CD14-positive monocyte (primary cell): ENCODE measurements at regions not wholly inside any gene's neighbourhood (a gene's known extent, or its start where the extent isn't known, plus 50 kb on each side); places are given as distances from the start of the nearest gene placed in this dataset.

Experiments used
- DNase-seq, 3 donors: peaks; one replicate each; pipeline ENCODE4 v3.0.0-alpha.2; 2011 to 2022
- H2AFZ ChIP-seq: 2 replicates; pipeline ENCODE4 v1.6.0; 2012; ENCODE audit warnings: mild to moderate bottlenecking, low read depth, low read length, inconsistent platforms; ENCODE audit not compliant: insufficient read depth, poor library complexity, severe bottlenecking
- H3K27ac ChIP-seq, 2 donors: 1 replicate in 1 of 2; 2 replicates in 1 of 2; pipeline ENCODE4 v1.5.1; 2012 to 2013; ENCODE audit warnings: low read length in 2 of 2, control low read depth in 1 of 2, inconsistent platforms in 1 of 2, low read depth in 1 of 2, mild to moderate bottlenecking in 1 of 2
- H3K27me3 ChIP-seq, 2 donors: one replicate each; pipeline versions ENCODE4 v1.6.0 to v1.6.1; 2011 to 2013; ENCODE audit warnings: low read length in 2 of 2; ENCODE audit not compliant: control insufficient read depth in 2 of 2, insufficient read depth in 2 of 2
- H3K36me3 ChIP-seq, 2 donors: replicated peaks in 1 of 2; 1 replicate in 1 of 2; 2 replicates in 1 of 2; pipeline versions ENCODE4 v1.5.1 to v1.6.1; 2012 to 2013; ENCODE audit warnings: low read length in 2 of 2, control low read depth in 1 of 2, inconsistent platforms in 1 of 2, mild to moderate bottlenecking in 1 of 2; ENCODE audit not compliant: insufficient read depth in 2 of 2, control insufficient read depth in 1 of 2
- H3K4me1 ChIP-seq, 2 donors: 1 replicate in 1 of 2; 2 replicates in 1 of 2; pipeline versions ENCODE4 v1.5.1 to v1.6.1; 2012 to 2013; ENCODE audit warnings: low read length in 2 of 2, control low read depth in 1 of 2, inconsistent platforms in 1 of 2, mild to moderate bottlenecking in 1 of 2, moderate library complexity in 1 of 2; ENCODE audit not compliant: insufficient read depth in 2 of 2, control insufficient read depth in 1 of 2
- H3K4me2 ChIP-seq: replicated peaks from 2 replicates; pipeline ENCODE3; 2012; ENCODE audit warnings: low read length, moderate library complexity, mild to moderate bottlenecking; ENCODE audit not compliant: poor library complexity, severe bottlenecking; ENCODE audit errors: extremely low read depth
- H3K4me3 ChIP-seq, 3 experiments: fragments of 200-600 bp in 1 of 3; sonication (generic) in 1 of 3; replicated peaks in 1 of 3; 1 replicate in 2 of 3; 2 replicates in 1 of 3; pipeline ENCODE4 v1.5.1; 2011 to 2013; ENCODE audit warnings: low read length in 3 of 3, mild to moderate bottlenecking in 3 of 3, control low read depth in 2 of 3, low read depth in 2 of 3, inconsistent platforms in 1 of 3, moderate library complexity in 1 of 3
- H3K79me2 ChIP-seq: 2 replicates; pipeline ENCODE4 v1.6.0; 2012; ENCODE audit warnings: mild to moderate bottlenecking, control low read depth, inconsistent platforms, low read length, moderate library complexity; ENCODE audit not compliant: insufficient read depth
- H3K9ac ChIP-seq: 2 replicates; pipeline ENCODE4 v1.6.0; 2017; ENCODE audit warnings: low read length, mild to moderate bottlenecking; ENCODE audit not compliant: insufficient read depth, poor library complexity, severe bottlenecking
- H3K9me3 ChIP-seq, 2 donors: replicated peaks in 1 of 2; 1 replicate in 1 of 2; 2 replicates in 1 of 2; pipeline versions ENCODE4 v1.5.1 to v1.6.1; 2012 to 2013; ENCODE audit warnings: low read length in 2 of 2, control low read depth in 1 of 2; ENCODE audit not compliant: control insufficient read depth in 1 of 2, insufficient read depth in 1 of 2
- H4K20me1 ChIP-seq: 2 replicates; pipeline ENCODE4 v1.6.0; 2012; ENCODE audit warnings: mild to moderate bottlenecking, low read length, control low read depth, moderate library complexity; ENCODE audit not compliant: insufficient read depth
- H3K27ac Mint-ChIP-seq, 7 donors: one replicate each; pipeline ENCODE4 v1.8.0; 2020; ENCODE audit warnings: mild to moderate bottlenecking in 7 of 7, mixed read lengths in 7 of 7, moderate library complexity in 6 of 7, inconsistent platforms in 2 of 7
- H3K27me3 Mint-ChIP-seq, 3 donors: one replicate each; pipeline ENCODE4 v1.8.0; 2021 to 2022; ENCODE audit warnings: low read depth in 3 of 3, mild to moderate bottlenecking in 3 of 3, mixed read lengths in 3 of 3, moderate library complexity in 3 of 3, inconsistent platforms in 1 of 3
- H3K36me3 Mint-ChIP-seq, 2 donors: one replicate each; pipeline ENCODE4 v1.8.0; 2020; ENCODE audit warnings: mixed read lengths in 2 of 2, inconsistent platforms in 1 of 2, mild to moderate bottlenecking in 1 of 2
- H3K4me1 Mint-ChIP-seq: one replicate; pipeline ENCODE4 v1.8.0; 2020; ENCODE audit warnings: mild to moderate bottlenecking, mixed read lengths
- H3K4me3 Mint-ChIP-seq, 2 donors: one replicate each; pipeline ENCODE4 v1.8.0; 2020; ENCODE audit warnings: mild to moderate bottlenecking in 2 of 2, mixed read lengths in 2 of 2, moderate library complexity in 1 of 2
- H3K9me3 Mint-ChIP-seq, 7 donors: one replicate each; pipeline ENCODE4 v1.8.0; 2020 to 2022; ENCODE audit warnings: mixed read lengths in 7 of 7, mild to moderate bottlenecking in 6 of 7, moderate library complexity in 6 of 7, inconsistent platforms in 2 of 7
- CTCF ChIP-seq: fragments of 200-600 bp; IDR thresholded peaks from one replicate; pipeline ENCODE4 v1.8.0; 2022; ENCODE audit warnings: antibody characterized with exemption, mild to moderate bottlenecking
- WGBS: methylation state at CpG from one replicate; pipeline ENCODE4 v1.1.5; 2013; ENCODE audit warnings: missing lambda C conversion rate; ENCODE audit not compliant: insufficient coverage; 5-methylcytosine and 5-hydroxymethylcytosine counted together
- intact Hi-C, 2 donors: fragments of 100-400 bp; cut with micrococcal nuclease; formaldehyde crosslinking; loops; one replicate each; pipeline versions ENCODE4 v1.15.0 to v1.15.1; 2023

- Mint-ChIP-seq H3K27ac (no peak overlapping the region), H3K36me3 (no peaks in the 10 kb centered on the region), H3K27me3 (peaks cover 0 to 1% (median 0%) of the 10 kb centered on the region in 3 donors), H3K9me3 (peaks cover 0 to 13% (median 7%) of the 10 kb centered on the region in 7 donors), H3K4me1 (no peaks in the 10 kb centered on the region), H3K4me3 (no peak overlapping the region)
- no peaks in the 10 kb centered on the region for H3K27me3 ChIP-seq
- no peak overlapping the region for H3K27ac ChIP-seq
- intact Hi-C loops, result no loop called here
- H3K4me1 ChIP-seq, result no peaks in the 10 kb centered on the region
- no peak overlapping the region for H3K4me2 ChIP-seq
- H3K36me3 ChIP-seq, result no peaks in the 10 kb centered on the region
- H3K4me3 ChIP-seq, result no peak overlapping the region
- no peak overlapping the region for H3K9ac ChIP-seq
- 96% methylated on average over 4 of the region's 5 CpGs for WGBS
- DNase-seq, result no peak
- peaks cover 0 to 15% of the 10 kb centered on the region in 2 donors for H3K9me3 ChIP-seq
- no peak overlapping the region for H2AFZ ChIP-seq
- no peak for TF ChIP-seq CTCF
- no peaks in the 10 kb centered on the region for H3K79me2 ChIP-seq
- no peaks in the 10 kb centered on the region for H4K20me1 ChIP-seq
Observed at GRCh38 chr4:134687646-134688628, 486.3 kb upstream of the PABPC4L start.

- Mint-ChIP-seq H3K27ac (no peak overlapping the region), H3K36me3 (no peaks in the 10 kb centered on the region), H3K4me3 (no peak overlapping the region), H3K27me3 (no peaks in the 10 kb centered on the region), H3K9me3 (peaks cover 2 to 10% (median 8%) of the 10 kb centered on the region in 7 donors), H3K4me1 (no peaks in the 10 kb centered on the region)
- TF ChIP-seq CTCF, result no peak
- H3K36me3 ChIP-seq, result no peaks in the 10 kb centered on the region
- H3K9me3 ChIP-seq, result no peaks in the 10 kb centered on the region
- no peak for DNase-seq
- H3K27ac ChIP-seq, result no peak overlapping the region
- no CpG with 5 or more reads among the region's 1 CpG for WGBS
- intact Hi-C loops, result no loop called here
- no peak overlapping the region for H2AFZ ChIP-seq
- H4K20me1 ChIP-seq, result no peaks in the 10 kb centered on the region
- no peak overlapping the region for H3K4me2 ChIP-seq
- H3K9ac ChIP-seq, result no peak overlapping the region
- H3K79me2 ChIP-seq, result no peaks in the 10 kb centered on the region
- no peaks in the 10 kb centered on the region for H3K27me3 ChIP-seq
- H3K4me1 ChIP-seq, result no peaks in the 10 kb centered on the region
- H3K4me3 ChIP-seq, result no peak overlapping the region
Observed at GRCh38 chr4:134677209-134677814, 475.7 kb upstream of the PABPC4L start.
